ENCODE measurements at regions not wholly inside any gene's neighbourhood (a gene's known extent, or its start where the extent isn't known, plus 50 kb on each side); places are given as distances from the start of the nearest gene placed in this dataset.

DNA sequence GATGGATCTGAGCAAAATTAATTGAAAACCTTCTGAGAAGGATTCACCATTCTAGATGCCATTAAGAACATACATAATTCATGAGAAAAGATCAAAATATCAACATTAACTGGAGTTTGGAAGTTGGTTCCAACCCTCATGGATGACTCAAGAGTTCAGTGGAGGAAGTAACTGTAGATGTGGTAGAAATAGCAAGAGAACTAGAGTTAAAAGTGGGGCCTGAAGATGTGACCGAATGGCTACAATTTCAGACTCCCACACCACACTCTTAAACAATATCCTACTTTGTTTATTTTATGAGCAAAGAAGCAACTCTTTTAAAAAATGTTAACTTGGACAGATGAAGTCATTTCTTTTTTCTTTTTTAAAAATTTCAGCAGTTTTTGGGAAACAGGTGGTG, 354.3 kb downstream of the KLF12 start:
- Histone ChIP-seq H3K9me2 (replicated peaks; ENCODE audit: insufficient read depth) (no peaks in the 10 kb centered on the region), H3K27ac (no peak overlapping the region), H4K20me1 (ENCODE audit: insufficient read depth, poor library complexity, severe bottlenecking) (no peaks in the 10 kb centered on the region), H3K9me3 (ENCODE audit: low read depth) (no peaks in the 10 kb centered on the region), H3K36me3 (replicated peaks; ENCODE audit: insufficient read depth, low read depth) (no peaks in the 10 kb centered on the region), H3K27me3 (no peaks in the 10 kb centered on the region), H2AFZ (no peak overlapping the region), H3K4me2 (no peak overlapping the region), H3K79me2 (no peaks in the 10 kb centered on the region), H3K4me3 (no peak overlapping the region), H3K4me1 (ENCODE audit: insufficient read depth) (peaks cover 3% of the 10 kb centered on the region)
- WGBS (ENCODE audit: low lambda C conversion rate, missing lambda C conversion rate): 100% methylated on average over 1 of the region's 1 CpG
- no peak for DNase-seq (ENCODE audit: low spot score)
- TF ChIP-seq, protein P1, sequence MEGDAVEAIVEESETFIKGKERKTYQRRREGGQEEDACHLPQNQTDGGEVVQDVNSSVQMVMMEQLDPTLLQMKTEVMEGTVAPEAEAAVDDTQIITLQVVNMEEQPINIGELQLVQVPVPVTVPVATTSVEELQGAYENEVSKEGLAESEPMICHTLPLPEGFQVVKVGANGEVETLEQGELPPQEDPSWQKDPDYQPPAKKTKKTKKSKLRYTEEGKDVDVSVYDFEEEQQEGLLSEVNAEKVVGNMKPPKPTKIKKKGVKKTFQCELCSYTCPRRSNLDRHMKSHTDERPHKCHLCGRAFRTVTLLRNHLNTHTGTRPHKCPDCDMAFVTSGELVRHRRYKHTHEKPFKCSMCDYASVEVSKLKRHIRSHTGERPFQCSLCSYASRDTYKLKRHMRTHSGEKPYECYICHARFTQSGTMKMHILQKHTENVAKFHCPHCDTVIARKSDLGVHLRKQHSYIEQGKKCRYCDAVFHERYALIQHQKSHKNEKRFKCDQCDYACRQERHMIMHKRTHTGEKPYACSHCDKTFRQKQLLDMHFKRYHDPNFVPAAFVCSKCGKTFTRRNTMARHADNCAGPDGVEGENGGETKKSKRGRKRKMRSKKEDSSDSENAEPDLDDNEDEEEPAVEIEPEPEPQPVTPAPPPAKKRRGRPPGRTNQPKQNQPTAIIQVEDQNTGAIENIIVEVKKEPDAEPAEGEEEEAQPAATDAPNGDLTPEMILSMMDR (IDR thresholded peaks at IDR 0.05; ENCODE audit: poor library complexity): no peak
- no peak for TF ChIP-seq EZH2 (IDR thresholded peaks at IDR 0.05; ENCODE audit: borderline replicate concordance)
- no peak for TF ChIP-seq EZH2phosphoT487 (IDR thresholded peaks at IDR 0.05; ENCODE audit: low read depth, severe bottlenecking, unreplicated experiment)

DNA sequence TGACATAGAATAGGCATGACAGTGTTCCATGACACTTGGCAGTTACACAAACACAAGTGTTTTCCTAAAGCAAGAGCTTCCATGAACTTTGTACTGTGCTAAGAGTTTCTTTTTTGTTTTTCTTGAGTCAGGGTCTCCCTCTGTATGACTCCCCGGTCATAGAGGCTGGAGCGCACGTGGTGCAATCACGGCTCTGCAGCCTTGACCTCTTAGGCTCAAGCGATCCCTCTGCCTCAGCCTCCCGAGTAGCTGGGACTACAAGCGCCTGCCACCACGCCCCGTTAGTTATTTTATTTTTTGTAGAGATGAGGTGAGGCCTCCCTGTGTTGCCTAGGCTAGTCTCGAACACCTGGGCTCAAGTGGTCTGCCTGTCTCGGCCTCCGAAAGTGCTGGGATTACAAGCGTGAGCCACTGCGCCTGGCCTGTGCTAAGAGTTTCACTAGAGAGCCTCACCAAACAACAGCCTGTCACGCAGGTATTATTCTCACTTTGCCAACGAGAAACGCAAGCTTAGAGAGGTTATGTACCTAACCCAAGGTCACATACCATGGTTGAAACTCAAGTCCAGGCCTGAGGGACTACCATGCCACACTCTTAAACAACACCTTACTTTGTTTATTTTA, 355.9 kb downstream of the KLF12 start:
- no peaks in the 10 kb centered on the region for H3K27me3 ChIP-seq
- no peak overlapping the region for H2AFZ ChIP-seq
- H3K4me3 ChIP-seq: no peak overlapping the region
- no peaks in the 10 kb centered on the region for H3K9me2 ChIP-seq (replicated peaks; ENCODE audit: insufficient read depth)
- H3K4me2 ChIP-seq: no peak overlapping the region
- H3K36me3 ChIP-seq (replicated peaks; ENCODE audit: insufficient read depth, low read depth): no peaks in the 10 kb centered on the region
- peaks cover 3% of the 10 kb centered on the region for H3K4me1 ChIP-seq (ENCODE audit: insufficient read depth)
- WGBS (ENCODE audit: low lambda C conversion rate, missing lambda C conversion rate): 78% methylated on average over 17 of the region's 17 CpGs
- H3K27ac ChIP-seq: peak overlapping the region; percentile 64
- H4K20me1 ChIP-seq (ENCODE audit: insufficient read depth, poor library complexity, severe bottlenecking): no peaks in the 10 kb centered on the region
- H3K79me2 ChIP-seq: no peaks in the 10 kb centered on the region
- TF ChIP-seq, protein P1 (IDR thresholded peaks at IDR 0.05; ENCODE audit: poor library complexity): no peak
- TF ChIP-seq EZH2phosphoT487 (IDR thresholded peaks at IDR 0.05; ENCODE audit: low read depth, severe bottlenecking, unreplicated experiment) (no peak), EZH2 (IDR thresholded peaks at IDR 0.05; ENCODE audit: borderline replicate concordance) (no peak)
- peak; percentile 13 for DNase-seq (ENCODE audit: low spot score)
- H3K9me3 ChIP-seq (ENCODE audit: low read depth): no peaks in the 10 kb centered on the region

DNA sequence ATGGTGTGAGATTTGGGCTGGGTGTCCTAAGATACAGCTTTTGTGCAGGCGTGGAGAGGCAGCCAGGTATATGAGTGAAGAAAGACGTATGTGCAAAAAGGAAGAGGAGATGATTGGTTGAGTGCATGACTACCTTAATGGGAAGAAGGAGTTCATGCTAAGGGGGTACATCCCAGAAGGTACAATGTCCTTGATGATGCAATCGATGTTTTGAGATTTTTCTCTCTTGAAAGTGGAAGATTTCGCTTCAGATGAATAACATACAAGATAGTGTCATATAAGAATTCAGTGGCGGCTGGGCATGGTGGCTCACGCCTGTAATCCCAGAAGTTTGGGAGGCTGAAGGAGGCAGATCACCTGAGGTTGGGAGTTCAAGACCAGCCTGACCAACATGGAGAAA, 357.1 kb downstream of the KLF12 start:
- Histone ChIP-seq H3K36me3 (replicated peaks; ENCODE audit: insufficient read depth, low read depth) (no peaks in the 10 kb centered on the region), H3K79me2 (no peaks in the 10 kb centered on the region), H3K4me3 (no peak overlapping the region), H3K9me3 (ENCODE audit: low read depth) (no peaks in the 10 kb centered on the region), H3K9me2 (replicated peaks; ENCODE audit: insufficient read depth) (no peaks in the 10 kb centered on the region), H4K20me1 (ENCODE audit: insufficient read depth, poor library complexity, severe bottlenecking) (no peaks in the 10 kb centered on the region), H3K27me3 (no peaks in the 10 kb centered on the region), H2AFZ (no peak overlapping the region), H3K4me2 (no peak overlapping the region), H3K27ac (no peak overlapping the region), H3K4me1 (ENCODE audit: insufficient read depth) (peaks cover 3% of the 10 kb centered on the region)
- 98% methylated on average over 6 of the region's 6 CpGs for WGBS (ENCODE audit: low lambda C conversion rate, missing lambda C conversion rate)
- TF ChIP-seq EZH2phosphoT487 (IDR thresholded peaks at IDR 0.05; ENCODE audit: low read depth, severe bottlenecking, unreplicated experiment) (no peak), EZH2 (IDR thresholded peaks at IDR 0.05; ENCODE audit: borderline replicate concordance) (no peak)
- DNase-seq (ENCODE audit: low spot score): no peak

DNA sequence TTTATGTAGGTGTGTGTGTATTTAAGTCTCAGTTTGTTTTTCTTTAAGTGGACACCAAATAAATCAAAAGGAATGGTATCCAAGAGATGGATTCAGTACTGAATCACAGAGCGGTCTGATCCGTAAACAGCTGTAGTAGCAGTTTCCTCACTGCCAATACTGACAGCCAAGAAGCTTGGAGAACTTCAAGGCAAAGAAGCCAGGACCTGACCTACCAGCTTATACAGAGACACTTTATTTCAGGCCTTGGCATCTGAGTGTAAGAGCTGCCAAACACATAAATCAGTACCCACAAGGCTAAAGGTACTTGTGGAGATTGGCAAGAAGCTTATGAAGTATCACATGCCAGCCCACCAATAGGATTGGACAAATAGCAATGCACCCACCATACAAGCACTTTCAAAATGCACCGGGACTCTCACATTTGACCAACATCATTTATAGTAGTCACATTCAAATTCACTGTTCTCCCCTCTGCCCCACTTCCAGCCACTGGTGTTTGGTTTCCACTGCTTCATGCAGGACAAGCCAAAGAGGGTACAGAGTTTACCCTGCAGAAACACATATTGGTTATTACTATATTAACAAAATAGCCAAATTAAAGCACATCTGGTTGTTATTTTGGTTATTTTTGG, 357.9 kb downstream of the KLF12 start:
- Histone ChIP-seq H3K9me2 (replicated peaks; ENCODE audit: insufficient read depth) (no peaks in the 10 kb centered on the region), H3K36me3 (replicated peaks; ENCODE audit: insufficient read depth, low read depth) (no peaks in the 10 kb centered on the region), H3K9me3 (ENCODE audit: low read depth) (no peaks in the 10 kb centered on the region), H3K4me1 (ENCODE audit: insufficient read depth) (peaks cover 3% of the 10 kb centered on the region), H2AFZ (no peak overlapping the region), H3K79me2 (no peaks in the 10 kb centered on the region), H3K4me3 (no peak overlapping the region), H3K4me2 (no peak overlapping the region), H3K27ac (no peak overlapping the region), H3K27me3 (no peaks in the 10 kb centered on the region), H4K20me1 (ENCODE audit: insufficient read depth, poor library complexity, severe bottlenecking) (no peaks in the 10 kb centered on the region)
- TF ChIP-seq EZH2phosphoT487 (IDR thresholded peaks at IDR 0.05; ENCODE audit: low read depth, severe bottlenecking, unreplicated experiment): no peak
- TF ChIP-seq, protein P1 (IDR thresholded peaks at IDR 0.05; ENCODE audit: poor library complexity): no peak
- no peak for TF ChIP-seq EZH2 (IDR thresholded peaks at IDR 0.05; ENCODE audit: borderline replicate concordance)
- 89% methylated on average over 3 of the region's 3 CpGs for WGBS (ENCODE audit: low lambda C conversion rate, missing lambda C conversion rate)
- DNase-seq (ENCODE audit: low spot score): no peak

Measured in hepatocyte (in vitro differentiated cells).